H9 (cell line): ENCODE measurements at regions not wholly inside any gene's neighbourhood (a gene's known extent, or its start where the extent isn't known, plus 50 kb on each side); places are given as distances from the start of the nearest gene placed in this dataset.

Experiments used
- DNase-seq: peaks from one replicate; pipeline ENCODE4 v3.0.0-alpha.2; 2017
- H2AFZ ChIP-seq: one replicate; pipeline ENCODE4 v1.6.1; 2013; ENCODE audit warnings: mild to moderate bottlenecking, low read length, control low read depth, moderate library complexity
- H2AK5ac ChIP-seq: 2 replicates; pipeline ENCODE4 v1.6.1; 2013; ENCODE audit warnings: low read length, control low read depth, mixed read lengths; ENCODE audit not compliant: insufficient read length
- H2BK120ac ChIP-seq: one replicate; pipeline ENCODE4 v1.6.1; 2013; ENCODE audit warnings: low read depth, mild to moderate bottlenecking, low read length, control low read depth, inconsistent platforms; ENCODE audit not compliant: poor library complexity, severe bottlenecking
- H2BK12ac ChIP-seq: 2 replicates; pipeline ENCODE4 v1.6.1; 2013; ENCODE audit warnings: low read length, control low read depth, mixed read lengths, low read depth; ENCODE audit not compliant: insufficient read length
- H2BK15ac ChIP-seq: 2 replicates; pipeline ENCODE4 v1.6.1; 2013; ENCODE audit warnings: low read depth, low read length, control low read depth
- H2BK20ac ChIP-seq: one replicate; pipeline ENCODE4 v1.6.1; 2013; ENCODE audit warnings: low read depth, mild to moderate bottlenecking, low read length, control low read depth, inconsistent platforms; ENCODE audit not compliant: poor library complexity, severe bottlenecking
- H2BK5ac ChIP-seq: 2 replicates; pipeline ENCODE4 v1.6.1; 2013; ENCODE audit warnings: low read length, control low read depth, mixed read lengths; ENCODE audit not compliant: insufficient read length
- H3K14ac ChIP-seq: 2 replicates; pipeline ENCODE4 v1.6.1; 2013; ENCODE audit warnings: low read length, control low read depth; ENCODE audit not compliant: insufficient read depth
- H3K18ac ChIP-seq: 2 replicates; pipeline ENCODE4 v1.6.1; 2013; ENCODE audit warnings: low read depth, mild to moderate bottlenecking, mixed read lengths, low read length, control low read depth; ENCODE audit not compliant: insufficient read length
- H3K23ac ChIP-seq: 2 replicates; pipeline ENCODE4 v1.6.1; 2013; ENCODE audit warnings: low read length, control low read depth, mixed read lengths, low read depth; ENCODE audit not compliant: insufficient read length
- H3K23me2 ChIP-seq: 2 replicates; pipeline ENCODE4 v1.6.1; 2013; ENCODE audit warnings: low read depth, mild to moderate bottlenecking, mixed read lengths, low read length, control low read depth; ENCODE audit not compliant: insufficient read length, poor library complexity, severe bottlenecking
- H3K27ac ChIP-seq: 2 replicates; pipeline ENCODE4 v1.5.1; 2013; ENCODE audit warnings: low read length, control low read depth, mixed read lengths, low read depth; ENCODE audit not compliant: insufficient read length
- H3K27me3 ChIP-seq: 2 replicates; pipeline ENCODE4 v1.6.1; 2013; ENCODE audit warnings: low read length, control low read depth, inconsistent platforms; ENCODE audit not compliant: insufficient read depth
- H3K4ac ChIP-seq: 2 replicates; pipeline ENCODE4 v1.6.1; 2013; ENCODE audit warnings: low read depth, mild to moderate bottlenecking, control low read depth, inconsistent platforms, low read length, moderate library complexity
- H3K4me1 ChIP-seq: 2 replicates; pipeline ENCODE4 v1.6.1; 2013; ENCODE audit warnings: low read length, control low read depth, inconsistent platforms; ENCODE audit not compliant: insufficient read depth
- H3K4me2 ChIP-seq: 2 replicates; pipeline ENCODE4 v1.6.1; 2013; ENCODE audit warnings: low read length, control low read depth, mixed read lengths; ENCODE audit not compliant: insufficient read length, insufficient read depth
- H3K56ac ChIP-seq: 2 replicates; pipeline ENCODE4 v1.6.1; 2013; ENCODE audit warnings: low read depth, mild to moderate bottlenecking, mixed read lengths, low read length, control low read depth; ENCODE audit not compliant: insufficient read length
- H3K79me1 ChIP-seq: 2 replicates; pipeline ENCODE4 v1.6.1; 2013; ENCODE audit warnings: low read depth, mild to moderate bottlenecking, moderate library complexity, low read length, control low read depth, inconsistent platforms; ENCODE audit not compliant: insufficient read depth, poor library complexity, severe bottlenecking
- H3K79me2 ChIP-seq: 2 replicates; pipeline ENCODE4 v1.6.1; 2013; ENCODE audit warnings: low read length, control low read depth, inconsistent platforms; ENCODE audit not compliant: insufficient read depth
- H3K9ac ChIP-seq: 2 replicates; pipeline ENCODE4 v1.6.1; 2013; ENCODE audit warnings: low read length, control low read depth, mixed read lengths; ENCODE audit not compliant: insufficient read length; ENCODE audit errors: extremely low read depth
- H3K9me3 ChIP-seq: one replicate; pipeline ENCODE4 v1.6.1; 2013; ENCODE audit warnings: low read depth, low read length, inconsistent platforms; ENCODE audit not compliant: control insufficient read depth
- H3T11ph ChIP-seq: one replicate; pipeline ENCODE4 v1.6.1; 2013; ENCODE audit warnings: mild to moderate bottlenecking, low read length, control low read depth, inconsistent platforms
- H4K20me1 ChIP-seq: one replicate; pipeline ENCODE4 v1.6.1; 2013; ENCODE audit not compliant: control insufficient read depth, insufficient read length, insufficient read depth
- H4K5ac ChIP-seq: 2 replicates; pipeline ENCODE4 v1.6.1; 2013; ENCODE audit warnings: low read depth, mild to moderate bottlenecking, mixed read lengths, low read length, control low read depth; ENCODE audit not compliant: insufficient read length
- H4K8ac ChIP-seq: replicated peaks from 2 replicates; pipeline ENCODE4 v1.6.1; 2013; ENCODE audit warnings: low read length, control low read depth, mixed read lengths, low read depth; ENCODE audit not compliant: insufficient read length
- H4K91ac ChIP-seq: 2 replicates; pipeline ENCODE4 v1.6.1; 2013; ENCODE audit warnings: low read depth, mild to moderate bottlenecking, moderate library complexity, mixed read lengths, low read length, control low read depth; ENCODE audit not compliant: insufficient read length
- H3K27ac Mint-ChIP-seq, 3 experiments: 2 replicates in 2 of 3; 3 replicates in 1 of 3; pipeline ENCODE4 v1.8.0; 2020 to 2021; ENCODE audit warnings: mixed read lengths in 3 of 3, mild to moderate bottlenecking in 1 of 3, moderate library complexity in 1 of 3
- H3K27me3 Mint-ChIP-seq: 2 replicates; pipeline ENCODE4 v1.8.0; 2021; ENCODE audit warnings: low read depth, mild to moderate bottlenecking, moderate library complexity, mixed read lengths
- H3K36me3 Mint-ChIP-seq, 3 experiments: 2 replicates in 2 of 3; 3 replicates in 1 of 3; pipeline ENCODE4 v1.8.0; 2020 to 2021; ENCODE audit warnings: low read depth in 3 of 3, mixed read lengths in 3 of 3; ENCODE audit not compliant: insufficient read depth in 1 of 3
- H3K4me1 Mint-ChIP-seq, 2 experiments: 2 replicates each; pipeline ENCODE4 v1.8.0; 2020; ENCODE audit warnings: mixed read lengths in 2 of 2
- H3K4me3 Mint-ChIP-seq, 2 experiments: 2 replicates in 1 of 2; 3 replicates in 1 of 2; pipeline ENCODE4 v1.8.0; 2020 to 2021; ENCODE audit warnings: mild to moderate bottlenecking in 2 of 2, mixed read lengths in 2 of 2, moderate library complexity in 1 of 2
- H3K9me3 Mint-ChIP-seq, 2 experiments: 2 replicates in 1 of 2; 3 replicates in 1 of 2; pipeline ENCODE4 v1.8.0; 2020; ENCODE audit warnings: mild to moderate bottlenecking in 2 of 2, mixed read lengths in 2 of 2, moderate library complexity in 1 of 2
- WGBS: extraction: QIAGEN DNeasy Blood & Tissue Kit; methylation state at CpG from one replicate; pipeline ENCODE4 v1.1.7; 2013; ENCODE audit warnings: missing lambda C conversion rate, low lambda C conversion rate, mixed read lengths; ENCODE audit not compliant: insufficient read length; ENCODE audit errors: extremely low coverage; 5-methylcytosine and 5-hydroxymethylcytosine counted together
- TF ChIP-seq, protein P1 (sequence below): fragments of 200-600 bp; sonication (generic); conservative IDR thresholded peaks from 3 replicates; pipeline ENCODE4 v1.8.0; 2021; ENCODE audit warnings: antibody characterized with exemption, mild to moderate bottlenecking

DNA sequence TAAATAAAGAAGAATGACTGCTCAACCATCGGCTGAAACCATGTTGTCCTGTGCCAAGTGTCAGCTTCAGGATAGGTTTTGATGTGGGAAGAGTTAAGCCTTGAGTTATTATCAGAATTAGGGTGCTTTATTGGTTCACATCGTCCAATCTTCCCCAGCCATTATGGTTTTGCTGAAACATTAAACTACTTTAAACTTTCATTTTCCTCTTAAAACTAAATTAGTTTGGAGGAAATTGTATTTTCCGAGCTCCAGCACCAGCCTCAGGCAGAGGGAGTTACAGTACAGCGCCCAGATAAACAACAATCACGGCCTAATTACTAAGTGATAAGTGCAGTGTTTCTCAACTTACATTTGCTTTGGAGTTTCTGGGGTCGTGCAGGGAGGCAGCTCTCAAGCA, 80.2 kb downstream of the TMEM114 start:
- Histone ChIP-seq H3K27me3 (peaks cover 12% of the 10 kb centered on the region; the same call in 1 of the 2 replicates), H3K23ac (no peak overlapping the region), H3T11ph (no peak overlapping the region), H2AK5ac (no peak overlapping the region), H3K4ac (no peak overlapping the region), H2BK120ac (no peak overlapping the region), H3K4me1 (no peaks in the 10 kb centered on the region), H3K56ac (no peak overlapping the region), H3K23me2 (no peaks in the 10 kb centered on the region), H3K14ac (no peak overlapping the region), H2BK15ac (no peak overlapping the region), H4K20me1 (no peaks in the 10 kb centered on the region), H3K9me3 (no peaks in the 10 kb centered on the region), H4K8ac (no peak overlapping the region), H3K79me1 (no peaks in the 10 kb centered on the region), H4K91ac (no peak overlapping the region), H2BK12ac (no peak overlapping the region), H3K4me2 (no peak overlapping the region), H3K9ac (no peak overlapping the region), H2BK5ac (no peak overlapping the region), H3K18ac (no peak overlapping the region), H4K5ac (no peak overlapping the region), H2BK20ac (no peak overlapping the region), H3K79me2 (no peaks in the 10 kb centered on the region), H3K27ac (no peak overlapping the region), H2AFZ (no peak overlapping the region)
- H3K36me3 Mint-ChIP-seq, result no peaks in the 10 kb centered on the region
- no peak overlapping the region for H3K27ac Mint-ChIP-seq
- no peak overlapping the region for H3K4me3 Mint-ChIP-seq
- DNase-seq, result no peak
- TF ChIP-seq, protein P1, sequence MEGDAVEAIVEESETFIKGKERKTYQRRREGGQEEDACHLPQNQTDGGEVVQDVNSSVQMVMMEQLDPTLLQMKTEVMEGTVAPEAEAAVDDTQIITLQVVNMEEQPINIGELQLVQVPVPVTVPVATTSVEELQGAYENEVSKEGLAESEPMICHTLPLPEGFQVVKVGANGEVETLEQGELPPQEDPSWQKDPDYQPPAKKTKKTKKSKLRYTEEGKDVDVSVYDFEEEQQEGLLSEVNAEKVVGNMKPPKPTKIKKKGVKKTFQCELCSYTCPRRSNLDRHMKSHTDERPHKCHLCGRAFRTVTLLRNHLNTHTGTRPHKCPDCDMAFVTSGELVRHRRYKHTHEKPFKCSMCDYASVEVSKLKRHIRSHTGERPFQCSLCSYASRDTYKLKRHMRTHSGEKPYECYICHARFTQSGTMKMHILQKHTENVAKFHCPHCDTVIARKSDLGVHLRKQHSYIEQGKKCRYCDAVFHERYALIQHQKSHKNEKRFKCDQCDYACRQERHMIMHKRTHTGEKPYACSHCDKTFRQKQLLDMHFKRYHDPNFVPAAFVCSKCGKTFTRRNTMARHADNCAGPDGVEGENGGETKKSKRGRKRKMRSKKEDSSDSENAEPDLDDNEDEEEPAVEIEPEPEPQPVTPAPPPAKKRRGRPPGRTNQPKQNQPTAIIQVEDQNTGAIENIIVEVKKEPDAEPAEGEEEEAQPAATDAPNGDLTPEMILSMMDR, result no peak
- H3K4me1 Mint-ChIP-seq, result peaks cover 6% of the 10 kb centered on the region in 2 experiments
- no CpG with 5 or more reads among the region's 6 CpGs for WGBS
- peaks cover 97% of the 10 kb centered on the region for H3K27me3 Mint-ChIP-seq
- no peaks in the 10 kb centered on the region; a peak in 2 of 5 replicates for H3K9me3 Mint-ChIP-seq
